CD14-positive monocyte (primary cell): ENCODE measurements at regions not wholly inside any gene's neighbourhood (a gene's known extent, or its start where the extent isn't known, plus 50 kb on each side); places are given as distances from the start of the nearest gene placed in this dataset.

Source experiments
- DNase-seq, 3 donors: peaks; one replicate each; pipeline ENCODE4 v3.0.0-alpha.2; 2011 to 2022
- H2AFZ ChIP-seq: 2 replicates; pipeline ENCODE4 v1.6.0; 2012; ENCODE audit warnings: mild to moderate bottlenecking, low read depth, low read length, inconsistent platforms; ENCODE audit not compliant: insufficient read depth, poor library complexity, severe bottlenecking
- H3K27ac ChIP-seq, 2 donors: 1 replicate in 1 of 2; 2 replicates in 1 of 2; pipeline ENCODE4 v1.5.1; 2012 to 2013; ENCODE audit warnings: low read length in 2 of 2, control low read depth in 1 of 2, inconsistent platforms in 1 of 2, low read depth in 1 of 2, mild to moderate bottlenecking in 1 of 2
- H3K27me3 ChIP-seq, 2 donors: one replicate each; pipeline versions ENCODE4 v1.6.0 to v1.6.1; 2011 to 2013; ENCODE audit warnings: low read length in 2 of 2; ENCODE audit not compliant: control insufficient read depth in 2 of 2, insufficient read depth in 2 of 2
- H3K36me3 ChIP-seq, 2 donors: replicated peaks in 1 of 2; 1 replicate in 1 of 2; 2 replicates in 1 of 2; pipeline versions ENCODE4 v1.5.1 to v1.6.1; 2012 to 2013; ENCODE audit warnings: low read length in 2 of 2, control low read depth in 1 of 2, inconsistent platforms in 1 of 2, mild to moderate bottlenecking in 1 of 2; ENCODE audit not compliant: insufficient read depth in 2 of 2, control insufficient read depth in 1 of 2
- H3K4me1 ChIP-seq, 2 donors: 1 replicate in 1 of 2; 2 replicates in 1 of 2; pipeline versions ENCODE4 v1.5.1 to v1.6.1; 2012 to 2013; ENCODE audit warnings: low read length in 2 of 2, control low read depth in 1 of 2, inconsistent platforms in 1 of 2, mild to moderate bottlenecking in 1 of 2, moderate library complexity in 1 of 2; ENCODE audit not compliant: insufficient read depth in 2 of 2, control insufficient read depth in 1 of 2
- H3K4me2 ChIP-seq: replicated peaks from 2 replicates; pipeline ENCODE3; 2012; ENCODE audit warnings: low read length, moderate library complexity, mild to moderate bottlenecking; ENCODE audit not compliant: poor library complexity, severe bottlenecking; ENCODE audit errors: extremely low read depth
- H3K4me3 ChIP-seq, 3 experiments: fragments of 200-600 bp in 1 of 3; sonication (generic) in 1 of 3; replicated peaks in 1 of 3; 1 replicate in 2 of 3; 2 replicates in 1 of 3; pipeline ENCODE4 v1.5.1; 2011 to 2013; ENCODE audit warnings: low read length in 3 of 3, mild to moderate bottlenecking in 3 of 3, control low read depth in 2 of 3, low read depth in 2 of 3, inconsistent platforms in 1 of 3, moderate library complexity in 1 of 3
- H3K79me2 ChIP-seq: 2 replicates; pipeline ENCODE4 v1.6.0; 2012; ENCODE audit warnings: mild to moderate bottlenecking, control low read depth, inconsistent platforms, low read length, moderate library complexity; ENCODE audit not compliant: insufficient read depth
- H3K9ac ChIP-seq: 2 replicates; pipeline ENCODE4 v1.6.0; 2017; ENCODE audit warnings: low read length, mild to moderate bottlenecking; ENCODE audit not compliant: insufficient read depth, poor library complexity, severe bottlenecking
- H3K9me3 ChIP-seq, 2 donors: replicated peaks in 1 of 2; 1 replicate in 1 of 2; 2 replicates in 1 of 2; pipeline versions ENCODE4 v1.5.1 to v1.6.1; 2012 to 2013; ENCODE audit warnings: low read length in 2 of 2, control low read depth in 1 of 2; ENCODE audit not compliant: control insufficient read depth in 1 of 2, insufficient read depth in 1 of 2
- H4K20me1 ChIP-seq: 2 replicates; pipeline ENCODE4 v1.6.0; 2012; ENCODE audit warnings: mild to moderate bottlenecking, low read length, control low read depth, moderate library complexity; ENCODE audit not compliant: insufficient read depth
- H3K27ac Mint-ChIP-seq, 7 donors: one replicate each; pipeline ENCODE4 v1.8.0; 2020; ENCODE audit warnings: mild to moderate bottlenecking in 7 of 7, mixed read lengths in 7 of 7, moderate library complexity in 6 of 7, inconsistent platforms in 2 of 7
- H3K27me3 Mint-ChIP-seq, 3 donors: one replicate each; pipeline ENCODE4 v1.8.0; 2021 to 2022; ENCODE audit warnings: low read depth in 3 of 3, mild to moderate bottlenecking in 3 of 3, mixed read lengths in 3 of 3, moderate library complexity in 3 of 3, inconsistent platforms in 1 of 3
- H3K36me3 Mint-ChIP-seq, 2 donors: one replicate each; pipeline ENCODE4 v1.8.0; 2020; ENCODE audit warnings: mixed read lengths in 2 of 2, inconsistent platforms in 1 of 2, mild to moderate bottlenecking in 1 of 2
- H3K4me1 Mint-ChIP-seq: one replicate; pipeline ENCODE4 v1.8.0; 2020; ENCODE audit warnings: mild to moderate bottlenecking, mixed read lengths
- H3K4me3 Mint-ChIP-seq, 2 donors: one replicate each; pipeline ENCODE4 v1.8.0; 2020; ENCODE audit warnings: mild to moderate bottlenecking in 2 of 2, mixed read lengths in 2 of 2, moderate library complexity in 1 of 2
- H3K9me3 Mint-ChIP-seq, 7 donors: one replicate each; pipeline ENCODE4 v1.8.0; 2020 to 2022; ENCODE audit warnings: mixed read lengths in 7 of 7, mild to moderate bottlenecking in 6 of 7, moderate library complexity in 6 of 7, inconsistent platforms in 2 of 7
- WGBS: methylation state at CpG from one replicate; pipeline ENCODE4 v1.1.5; 2013; ENCODE audit warnings: missing lambda C conversion rate; ENCODE audit not compliant: insufficient coverage; 5-methylcytosine and 5-hydroxymethylcytosine counted together
- intact Hi-C, 2 donors: fragments of 100-400 bp; cut with micrococcal nuclease; formaldehyde crosslinking; loops; one replicate each; pipeline versions ENCODE4 v1.15.0 to v1.15.1; 2023
- TF ChIP-seq, protein P1 (sequence below): fragments of 200-600 bp; IDR thresholded peaks from one replicate; pipeline ENCODE4 v1.8.0; 2022; ENCODE audit warnings: antibody characterized with exemption, mild to moderate bottlenecking

DNA sequence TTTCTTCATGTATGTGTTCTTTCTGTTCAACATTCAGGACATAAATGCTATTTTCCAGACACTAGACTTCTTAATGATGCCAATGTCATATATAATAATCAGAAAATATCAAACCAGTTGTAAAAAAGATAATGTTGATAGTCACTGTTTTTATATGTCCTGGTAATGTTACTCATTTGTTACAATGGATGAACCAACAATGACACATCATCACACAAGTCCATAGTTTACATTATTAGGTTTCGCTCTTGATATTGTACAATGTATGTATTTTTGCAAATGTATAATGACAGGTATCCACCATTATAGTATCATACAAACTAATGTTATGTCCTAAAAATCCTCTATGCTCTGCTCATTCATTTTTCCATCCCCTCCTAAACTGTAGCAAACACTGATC, 243.8 kb upstream of the CDIN1 start:
- Histone ChIP-seq H3K9me3 (peaks cover 6 to 7% of the 10 kb centered on the region in 2 donors), H3K27me3 (no peaks in the 10 kb centered on the region), H3K4me1 (no peaks in the 10 kb centered on the region), H3K9ac (no peak overlapping the region), H3K4me2 (no peak overlapping the region), H3K79me2 (no peaks in the 10 kb centered on the region), H3K4me3 (no peak overlapping the region), H3K27ac (no peak overlapping the region), H3K36me3 (no peaks in the 10 kb centered on the region), H2AFZ (no peak overlapping the region), H4K20me1 (no peaks in the 10 kb centered on the region)
- intact Hi-C loops: no loop called here
- no peak overlapping the region for H3K4me3 Mint-ChIP-seq
- peaks cover 0 to 7% (median 4%) of the 10 kb centered on the region in 7 donors for H3K9me3 Mint-ChIP-seq
- TF ChIP-seq, protein P1, sequence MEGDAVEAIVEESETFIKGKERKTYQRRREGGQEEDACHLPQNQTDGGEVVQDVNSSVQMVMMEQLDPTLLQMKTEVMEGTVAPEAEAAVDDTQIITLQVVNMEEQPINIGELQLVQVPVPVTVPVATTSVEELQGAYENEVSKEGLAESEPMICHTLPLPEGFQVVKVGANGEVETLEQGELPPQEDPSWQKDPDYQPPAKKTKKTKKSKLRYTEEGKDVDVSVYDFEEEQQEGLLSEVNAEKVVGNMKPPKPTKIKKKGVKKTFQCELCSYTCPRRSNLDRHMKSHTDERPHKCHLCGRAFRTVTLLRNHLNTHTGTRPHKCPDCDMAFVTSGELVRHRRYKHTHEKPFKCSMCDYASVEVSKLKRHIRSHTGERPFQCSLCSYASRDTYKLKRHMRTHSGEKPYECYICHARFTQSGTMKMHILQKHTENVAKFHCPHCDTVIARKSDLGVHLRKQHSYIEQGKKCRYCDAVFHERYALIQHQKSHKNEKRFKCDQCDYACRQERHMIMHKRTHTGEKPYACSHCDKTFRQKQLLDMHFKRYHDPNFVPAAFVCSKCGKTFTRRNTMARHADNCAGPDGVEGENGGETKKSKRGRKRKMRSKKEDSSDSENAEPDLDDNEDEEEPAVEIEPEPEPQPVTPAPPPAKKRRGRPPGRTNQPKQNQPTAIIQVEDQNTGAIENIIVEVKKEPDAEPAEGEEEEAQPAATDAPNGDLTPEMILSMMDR: no peak
- H3K36me3 Mint-ChIP-seq: no peaks in the 10 kb centered on the region
- no CpG with 5 or more reads among the region's 1 CpG for WGBS
- no peak overlapping the region for H3K27ac Mint-ChIP-seq
- no peaks in the 10 kb centered on the region for H3K27me3 Mint-ChIP-seq
- no peaks in the 10 kb centered on the region for H3K4me1 Mint-ChIP-seq
- no peak for DNase-seq

DNA sequence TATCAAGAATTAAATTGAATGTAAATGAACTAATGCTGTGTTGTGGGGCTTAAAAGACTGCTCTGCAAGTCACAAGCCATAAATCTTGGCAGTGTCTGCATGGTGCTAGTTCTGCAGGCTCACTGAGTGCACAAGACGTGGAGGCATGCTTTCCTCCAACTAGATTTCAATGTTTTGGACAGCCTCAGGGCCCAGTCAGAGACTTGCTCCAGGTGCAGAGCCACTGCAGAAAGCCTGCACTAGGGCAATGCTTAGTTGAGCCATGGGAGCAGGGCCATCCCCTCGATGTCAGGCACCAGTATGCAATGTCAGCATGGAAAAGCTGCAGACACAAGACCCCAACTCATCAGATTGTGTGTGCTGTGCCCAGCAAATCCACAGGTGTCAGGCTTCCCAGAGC, 234.5 kb upstream of the CDIN1 start:
- no peaks in the 10 kb centered on the region for H3K27me3 Mint-ChIP-seq
- TF ChIP-seq, protein P1: no peak
- Histone ChIP-seq H3K4me1 (no peaks in the 10 kb centered on the region), H3K4me3 (no peak overlapping the region), H3K79me2 (no peaks in the 10 kb centered on the region), H3K27me3 (no peaks in the 10 kb centered on the region), H3K36me3 (no peaks in the 10 kb centered on the region), H3K27ac (no peak overlapping the region), H2AFZ (no peak overlapping the region), H3K9me3 (peaks cover 10% of the 10 kb centered on the region in 2 donors), H3K9ac (no peak overlapping the region), H3K4me2 (no peak overlapping the region), H4K20me1 (no peaks in the 10 kb centered on the region)
- intact Hi-C loops: no loop called here
- WGBS: 75% methylated on average over 2 of the region's 2 CpGs
- H3K4me3 Mint-ChIP-seq: no peak overlapping the region
- DNase-seq: no peak
- H3K9me3 Mint-ChIP-seq: peaks cover 3 to 14% (median 7%) of the 10 kb centered on the region in 7 donors
- no peak overlapping the region for H3K27ac Mint-ChIP-seq
- H3K36me3 Mint-ChIP-seq: no peaks in the 10 kb centered on the region
- H3K4me1 Mint-ChIP-seq: no peaks in the 10 kb centered on the region
